Right ventricle myocardium inferior (tissue), 1 donor: ENCODE measurements at regions not wholly inside any gene's neighbourhood (a gene's known extent, or its start where the extent isn't known, plus 50 kb on each side); places are given as distances from the start of the nearest gene placed in this dataset.
"Not testable (repeated sequence)": the region's sequence is repeated elsewhere in the genome, so short reads cannot be mapped to it uniquely, and the experiment has no call there.

Source experiments
- ATAC-seq: fragments of 200-7000 bp; cut with Tn5 transposase; one replicate; pipeline ENCODE4 v1.9.1; 2020; ENCODE audit warnings: mild to moderate bottlenecking, moderate library complexity
- DNase-seq: peaks from one replicate; pipeline ENCODE4 v3.0.0; 2021; ENCODE audit errors: missing footprints
- intact Hi-C: fragments of 100-400 bp; cut with DNase I; formaldehyde crosslinking; loops from one replicate; pipeline ENCODE4 v1.11.0; 2022
- donor health status: DM: no; HTN: yes; CAD: no; lungs with severe emphysema.

- no peak for ATAC-seq
- no peak for DNase-seq
- intact Hi-C loops, result no loop called here
Measured at GRCh38 chr6:11900662-11901598, 111.2 kb upstream of the HIVEP1 start.

GRCh38 chr6:11899645-11900044 lies 112.5 kb upstream of the HIVEP1 start:
- DNase-seq (no peak), ATAC-seq (no peak)
- intact Hi-C loops, result no loop called here

GRCh38 chr6:11894212-11894611 lies 115.6 kb upstream of the ADTRP start:
- ATAC-seq (no peak), DNase-seq (no peak)
- intact Hi-C loops, result no loop called here

GRCh38 chr6:11891547-11891946 lies 112.9 kb upstream of the ADTRP start:
- no peak for DNase-seq
- ATAC-seq, result no peak
- intact Hi-C loops, result no loop called here

GRCh38 chr6:11890849-11891248 lies 112.2 kb upstream of the ADTRP start:
- no peak for DNase-seq
- ATAC-seq, result no peak
- intact Hi-C loops, result no loop called here

GRCh38 chr6:11890209-11890608 lies 111.6 kb upstream of the ADTRP start:
- no peak for DNase-seq
- ATAC-seq, result no peak
- intact Hi-C loops, result no loop called here

- ATAC-seq, result no peak
- DNase-seq, result no peak
- intact Hi-C loops, result no loop called here
Measured at GRCh38 chr6:11889572-11889971, 111.0 kb upstream of the ADTRP start.

- intact Hi-C loops, result no loop called here
- DNase-seq (no peak), ATAC-seq (no peak)
Measured at GRCh38 chr6:11888727-11889126, 110.1 kb upstream of the ADTRP start.

- DNase-seq, result no peak
- intact Hi-C loops, result no loop called here
- ATAC-seq, result no peak
Measured at GRCh38 chr6:11885159-11885558, 106.6 kb upstream of the ADTRP start.

GRCh38 chr6:11883471-11883870 lies 104.9 kb upstream of the ADTRP start:
- DNase-seq, intact Hi-C loops, ATAC-seq: not testable (repeated sequence)

- intact Hi-C loops, DNase-seq, ATAC-seq: not testable (repeated sequence)
Measured at GRCh38 chr6:11880156-11880555, 101.6 kb upstream of the ADTRP start.

GRCh38 chr6:11878735-11879134 lies 100.1 kb upstream of the ADTRP start:
- ATAC-seq, result no peak
- intact Hi-C loops, result no loop called here
- no peak for DNase-seq

GRCh38 chr6:11878029-11878428 lies 99.4 kb upstream of the ADTRP start:
- ATAC-seq, result no peak
- intact Hi-C loops, result no loop called here

GRCh38 chr6:11876934-11877433 lies 98.4 kb upstream of the ADTRP start:
- no peak for ATAC-seq
- DNase-seq, result no peak
- intact Hi-C loops, result no loop called here

More at GRCh38 chr6:11878029-11878428, 99.4 kb upstream of the ADTRP start:
- DNase-seq, result no peak

- ATAC-seq (no peak), DNase-seq (no peak)
- intact Hi-C loops, result no loop called here
Measured at GRCh38 chr6:11875325-11876109, 96.9 kb upstream of the ADTRP start.

- DNase-seq (no peak), ATAC-seq (peak; percentile 72)
- intact Hi-C loops, result loop anchor here (5.0 kb wide), 1 partner anchor 142 kb away; the partner anchor contains the start of gene HIVEP1
Measured at GRCh38 chr6:11869672-11870340, 91.2 kb upstream of the ADTRP start.

- intact Hi-C loops, result loop anchor here (5.0 kb wide), 1 partner anchor 144 kb away; the partner anchor contains the start of gene HIVEP1
- ATAC-seq (no peak), DNase-seq (no peak)
Measured at GRCh38 chr6:11868392-11868791, 89.8 kb upstream of the ADTRP start.

- DNase-seq (no peak), ATAC-seq (no peak)
- intact Hi-C loops, result loop anchor here (5.0 kb wide), 1 partner anchor 147 kb away; the partner anchor contains the start of gene HIVEP1
Measured at GRCh38 chr6:11865680-11866300, 87.2 kb upstream of the ADTRP start.
